GM23338 (cell line): ENCODE measurements at regions not wholly inside any gene's neighbourhood (a gene's known extent, or its start where the extent isn't known, plus 50 kb on each side); places are given as distances from the start of the nearest gene placed in this dataset.

Experiments used
- EZH2 ChIP-seq: fragments of 200-600 bp; sonication (generic); IDR thresholded peaks from one replicate; pipeline ENCODE4 v1.8.0; 2017; ENCODE audit warnings: antibody characterized with exemption, mild to moderate bottlenecking, low read depth; ENCODE audit not compliant: unreplicated experiment
- POLR2AphosphoS5 ChIP-seq: IDR thresholded peaks from 2 replicates; pipeline ENCODE4 v1.6.1; 2016; ENCODE audit warnings: antibody characterized with exemption, low read depth
- TF ChIP-seq, protein P1 (sequence below), 2 experiments: fragments of 200-600 bp in 1 of 2; sonication (generic) in 1 of 2; conservative IDR thresholded peaks; 2 replicates each; pipeline versions ENCODE4 v1.5.1 to v1.6.1; 2016 to 2017; ENCODE audit warnings: antibody characterized with exemption in 2 of 2, low read depth in 2 of 2, mild to moderate bottlenecking in 2 of 2, moderate library complexity in 1 of 2

- TF ChIP-seq, protein P1, sequence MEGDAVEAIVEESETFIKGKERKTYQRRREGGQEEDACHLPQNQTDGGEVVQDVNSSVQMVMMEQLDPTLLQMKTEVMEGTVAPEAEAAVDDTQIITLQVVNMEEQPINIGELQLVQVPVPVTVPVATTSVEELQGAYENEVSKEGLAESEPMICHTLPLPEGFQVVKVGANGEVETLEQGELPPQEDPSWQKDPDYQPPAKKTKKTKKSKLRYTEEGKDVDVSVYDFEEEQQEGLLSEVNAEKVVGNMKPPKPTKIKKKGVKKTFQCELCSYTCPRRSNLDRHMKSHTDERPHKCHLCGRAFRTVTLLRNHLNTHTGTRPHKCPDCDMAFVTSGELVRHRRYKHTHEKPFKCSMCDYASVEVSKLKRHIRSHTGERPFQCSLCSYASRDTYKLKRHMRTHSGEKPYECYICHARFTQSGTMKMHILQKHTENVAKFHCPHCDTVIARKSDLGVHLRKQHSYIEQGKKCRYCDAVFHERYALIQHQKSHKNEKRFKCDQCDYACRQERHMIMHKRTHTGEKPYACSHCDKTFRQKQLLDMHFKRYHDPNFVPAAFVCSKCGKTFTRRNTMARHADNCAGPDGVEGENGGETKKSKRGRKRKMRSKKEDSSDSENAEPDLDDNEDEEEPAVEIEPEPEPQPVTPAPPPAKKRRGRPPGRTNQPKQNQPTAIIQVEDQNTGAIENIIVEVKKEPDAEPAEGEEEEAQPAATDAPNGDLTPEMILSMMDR (conservative IDR thresholded peaks at IDR 0.05; ENCODE audit: low read depth in 2 of 2): no peak
- no peak for TF ChIP-seq EZH2
- TF ChIP-seq POLR2AphosphoS5: no peak
These were observed 677.6 kb downstream of the BCL11A start for GRCh38 chr2:59875836-59876235.
